Endothelial cell (in vitro differentiated cells): ENCODE measurements at regions not wholly inside any gene's neighbourhood (a gene's known extent, or its start where the extent isn't known, plus 50 kb on each side); places are given as distances from the start of the nearest gene placed in this dataset.

Experiments
- DNase-seq: peaks from one replicate; pipeline ENCODE4 v3.0.0; 2021; ENCODE audit warnings: low spot score
- H3K27ac Mint-ChIP-seq: one replicate; pipeline ENCODE4 v1.8.0; 2021; ENCODE audit warnings: mixed read lengths, inconsistent platforms; ENCODE audit not compliant: unreplicated experiment
- H3K27me3 Mint-ChIP-seq: one replicate; pipeline ENCODE4 v1.8.0; 2021; ENCODE audit warnings: mild to moderate bottlenecking, moderate library complexity, mixed read lengths, inconsistent platforms; ENCODE audit not compliant: unreplicated experiment
- H3K36me3 Mint-ChIP-seq: one replicate; pipeline ENCODE4 v1.8.0; 2021; ENCODE audit warnings: mild to moderate bottlenecking, low read depth, mixed read lengths, inconsistent platforms; ENCODE audit not compliant: unreplicated experiment
- H3K4me1 Mint-ChIP-seq: one replicate; pipeline ENCODE4 v1.8.0; 2021; ENCODE audit warnings: mild to moderate bottlenecking, mixed read lengths, inconsistent platforms; ENCODE audit not compliant: unreplicated experiment
- H3K4me3 Mint-ChIP-seq: one replicate; pipeline ENCODE4 v1.8.0; 2021; ENCODE audit warnings: mild to moderate bottlenecking, mixed read lengths, inconsistent platforms; ENCODE audit not compliant: unreplicated experiment
- H3K9me3 Mint-ChIP-seq: one replicate; pipeline ENCODE4 v1.8.0; 2021; ENCODE audit warnings: mixed read lengths, inconsistent platforms; ENCODE audit not compliant: unreplicated experiment
- TF ChIP-seq, protein P1 (sequence below): fragments of 200-600 bp; sonication (generic); IDR thresholded peaks from one replicate; pipeline ENCODE4 v1.5.0; 2021; ENCODE audit warnings: antibody characterized with exemption; ENCODE audit not compliant: unreplicated experiment

DNA sequence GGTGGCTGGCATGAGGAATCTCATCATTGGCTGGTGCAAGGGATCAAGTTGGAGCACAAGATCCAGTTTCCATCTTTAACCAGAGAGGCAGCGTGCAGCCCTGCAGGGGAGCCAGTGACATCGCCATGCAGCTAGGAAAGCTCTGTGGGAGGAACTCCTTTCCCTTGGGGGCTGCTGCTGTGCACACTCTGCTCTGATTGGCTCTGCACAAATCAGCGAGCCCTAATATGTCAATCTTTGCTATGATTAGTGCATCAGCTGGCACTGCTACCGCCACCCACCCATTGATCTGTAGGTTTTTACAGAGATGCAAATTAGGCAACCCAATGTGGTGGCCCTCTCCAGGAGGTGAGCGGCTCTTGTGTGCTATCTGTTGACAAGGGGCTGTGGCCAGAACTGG is 262.6 kb downstream of the PCNX1 start:
- H3K4me1 Mint-ChIP-seq = peaks cover 10% of the 10 kb centered on the region
- no peaks in the 10 kb centered on the region for H3K9me3 Mint-ChIP-seq
- no peak overlapping the region for H3K4me3 Mint-ChIP-seq
- TF ChIP-seq, protein P1, sequence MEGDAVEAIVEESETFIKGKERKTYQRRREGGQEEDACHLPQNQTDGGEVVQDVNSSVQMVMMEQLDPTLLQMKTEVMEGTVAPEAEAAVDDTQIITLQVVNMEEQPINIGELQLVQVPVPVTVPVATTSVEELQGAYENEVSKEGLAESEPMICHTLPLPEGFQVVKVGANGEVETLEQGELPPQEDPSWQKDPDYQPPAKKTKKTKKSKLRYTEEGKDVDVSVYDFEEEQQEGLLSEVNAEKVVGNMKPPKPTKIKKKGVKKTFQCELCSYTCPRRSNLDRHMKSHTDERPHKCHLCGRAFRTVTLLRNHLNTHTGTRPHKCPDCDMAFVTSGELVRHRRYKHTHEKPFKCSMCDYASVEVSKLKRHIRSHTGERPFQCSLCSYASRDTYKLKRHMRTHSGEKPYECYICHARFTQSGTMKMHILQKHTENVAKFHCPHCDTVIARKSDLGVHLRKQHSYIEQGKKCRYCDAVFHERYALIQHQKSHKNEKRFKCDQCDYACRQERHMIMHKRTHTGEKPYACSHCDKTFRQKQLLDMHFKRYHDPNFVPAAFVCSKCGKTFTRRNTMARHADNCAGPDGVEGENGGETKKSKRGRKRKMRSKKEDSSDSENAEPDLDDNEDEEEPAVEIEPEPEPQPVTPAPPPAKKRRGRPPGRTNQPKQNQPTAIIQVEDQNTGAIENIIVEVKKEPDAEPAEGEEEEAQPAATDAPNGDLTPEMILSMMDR = no peak
- peaks cover 3% of the 10 kb centered on the region for H3K27me3 Mint-ChIP-seq
- no peak overlapping the region for H3K27ac Mint-ChIP-seq
- no peaks in the 10 kb centered on the region for H3K36me3 Mint-ChIP-seq
- DNase-seq = no peak

DNA sequence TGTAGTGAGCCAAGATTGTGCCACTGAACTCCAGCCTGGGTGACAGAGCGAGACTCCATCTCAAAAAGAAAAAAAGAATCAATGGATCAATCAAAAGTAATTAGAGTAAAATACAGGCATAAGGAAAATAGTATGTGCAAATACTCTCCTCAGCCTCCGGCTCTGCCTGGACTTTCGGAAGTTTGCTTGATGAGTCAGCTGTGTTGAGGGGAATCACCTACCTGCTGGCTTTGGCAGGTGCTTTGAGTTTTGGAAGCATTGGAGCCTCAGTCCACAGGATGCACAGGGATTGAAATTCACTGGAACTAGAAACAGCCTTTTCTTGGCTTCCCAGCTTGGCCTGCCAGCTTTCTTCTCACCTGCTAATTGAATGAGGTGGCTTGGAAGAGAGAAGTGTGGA is 268.2 kb downstream of the PCNX1 start:
- TF ChIP-seq, protein P1 = no peak
- H3K4me3 Mint-ChIP-seq = no peak overlapping the region
- DNase-seq = no peak
- H3K36me3 Mint-ChIP-seq = no peaks in the 10 kb centered on the region
- H3K4me1 Mint-ChIP-seq = no peaks in the 10 kb centered on the region
- no peaks in the 10 kb centered on the region for H3K27me3 Mint-ChIP-seq
- H3K27ac Mint-ChIP-seq = no peak overlapping the region
- H3K9me3 Mint-ChIP-seq = no peaks in the 10 kb centered on the region

DNA sequence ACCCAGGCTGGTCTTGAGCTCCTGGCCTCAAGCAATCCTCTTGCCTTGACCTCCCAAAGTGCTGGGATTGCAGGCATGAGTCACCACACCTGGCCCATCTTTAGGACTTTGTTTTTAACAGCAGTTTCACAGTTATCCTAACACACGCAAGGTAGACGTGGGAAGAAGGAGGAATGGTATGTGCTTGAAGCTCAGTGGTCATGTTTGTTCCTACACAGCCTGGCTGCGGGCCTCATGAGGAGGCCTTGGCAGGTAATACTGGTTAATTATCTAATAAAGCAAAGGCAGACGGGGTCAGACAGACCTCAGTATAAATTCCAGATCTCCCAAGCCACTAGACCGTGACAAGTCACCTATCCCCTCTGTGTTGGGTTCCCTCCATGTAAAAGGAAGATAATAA is 271.8 kb downstream of the PCNX1 start:
- no peak for DNase-seq
- Mint-ChIP-seq H3K4me3 (no peak overlapping the region), H3K27ac (no peak overlapping the region), H3K36me3 (no peaks in the 10 kb centered on the region), H3K4me1 (no peaks in the 10 kb centered on the region), H3K9me3 (no peaks in the 10 kb centered on the region), H3K27me3 (peaks cover 1% of the 10 kb centered on the region)
- TF ChIP-seq, protein P1 = no peak

DNA sequence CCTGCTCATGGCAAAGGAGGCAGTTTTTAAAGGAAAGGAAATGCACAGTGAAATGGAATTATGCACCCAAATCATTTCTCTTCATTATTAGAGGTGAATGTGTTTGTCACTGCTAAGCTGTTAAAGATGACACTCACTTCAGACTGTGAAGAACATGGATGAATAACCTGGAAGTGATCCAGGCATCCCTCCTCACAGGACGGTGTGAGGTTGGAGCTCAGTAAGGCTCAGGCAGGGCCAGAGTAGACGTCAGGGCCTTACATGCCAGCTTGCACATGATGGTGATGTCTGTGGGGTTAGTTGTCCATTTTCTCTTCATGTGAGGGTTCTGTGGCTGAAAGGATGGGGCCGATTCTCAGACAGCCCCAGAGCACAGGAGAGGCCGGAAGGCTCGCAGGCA is 273.1 kb downstream of the PCNX1 start:
- no peak for DNase-seq
- no peaks in the 10 kb centered on the region for H3K9me3 Mint-ChIP-seq

DNA sequence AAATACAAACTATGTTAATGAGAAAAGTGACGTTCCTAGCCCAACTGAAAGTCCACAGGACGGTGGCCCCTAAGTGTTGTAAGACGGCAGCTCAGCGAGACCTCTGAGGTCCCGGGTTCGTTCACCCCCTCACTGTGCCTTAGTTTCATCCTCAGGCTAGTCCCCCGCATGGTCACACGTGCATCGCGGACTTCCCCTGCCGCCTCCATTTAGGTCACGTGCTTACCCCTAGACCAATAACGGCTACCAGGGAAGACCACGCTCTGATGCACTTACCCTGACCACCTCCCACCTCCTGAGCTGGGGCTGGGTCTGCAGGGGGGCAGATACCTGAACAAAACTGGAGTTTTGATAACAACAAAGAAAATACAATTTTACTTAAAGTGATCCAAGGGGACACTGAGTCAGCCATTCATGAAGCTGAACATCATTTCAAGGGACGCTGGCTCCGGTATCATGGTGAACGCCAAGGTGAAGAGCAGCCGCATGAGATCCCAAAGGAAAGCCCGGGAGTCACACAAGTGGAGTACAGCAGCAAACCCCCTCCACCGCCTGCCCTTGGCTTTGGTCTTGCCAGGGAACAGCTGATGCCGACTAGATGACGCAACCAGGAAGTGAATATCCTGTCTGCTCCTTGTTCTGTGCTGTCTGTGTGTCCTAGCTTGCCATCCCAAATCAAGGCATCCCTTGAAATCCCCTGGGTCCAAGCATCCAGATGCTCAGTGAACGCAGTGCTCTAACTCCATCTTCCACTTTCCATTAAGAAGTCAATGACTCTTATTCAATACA is 274.1 kb downstream of the PCNX1 start:
- no peak overlapping the region for H3K4me3 Mint-ChIP-seq
- no peak overlapping the region for H3K27ac Mint-ChIP-seq
- H3K4me1 Mint-ChIP-seq = no peaks in the 10 kb centered on the region
- TF ChIP-seq, protein P1 = no peak
- H3K36me3 Mint-ChIP-seq = no peaks in the 10 kb centered on the region
- no peak for DNase-seq
- peaks cover 1% of the 10 kb centered on the region for H3K27me3 Mint-ChIP-seq
- H3K9me3 Mint-ChIP-seq = no peaks in the 10 kb centered on the region

More for the DNA sequence above, 273.1 kb downstream of the PCNX1 start:
- Mint-ChIP-seq H3K27ac (no peak overlapping the region), H3K4me1 (no peaks in the 10 kb centered on the region), H3K27me3 (peaks cover 1% of the 10 kb centered on the region), H3K4me3 (no peak overlapping the region), H3K36me3 (no peaks in the 10 kb centered on the region)
- TF ChIP-seq, protein P1 = no peak
